Activated B cell treated with CpG ODN at 0.5 μM for 24 hours (primary cell): ENCODE measurements at regions not wholly inside any gene's neighbourhood (a gene's known extent, or its start where the extent isn't known, plus 50 kb on each side); places are given as distances from the start of the nearest gene placed in this dataset.
"Not testable (repeated sequence)": the region's sequence is repeated elsewhere in the genome, so short reads cannot be mapped to it uniquely, and the experiment has no call there.

Source experiments
- ATAC-seq: fragments of 200-7000 bp; cut with Tn5 transposase; one replicate; pipeline ENCODE4 v1.10.0; 2021; ENCODE audit warnings: low read depth, mild to moderate bottlenecking, moderate library complexity
- CTCF ChIA-PET: fragments of 350-600 bp; sonication (Branson Sonifier 250); formaldehyde crosslinking; loops from one replicate; lab custom pipeline; 2021; ENCODE audit warnings: antibody characterized with exemption; lab: Charles Lee
- POLR2A ChIA-PET: fragments of 350-600 bp; sonication (Branson Sonifier 250); formaldehyde crosslinking; loops from one replicate; lab custom pipeline; 2021; ENCODE audit warnings: antibody characterized with exemption; lab: Charles Lee
- DNase-seq: peaks from one replicate; pipeline ENCODE4 v3.0.0; 2022
- H3K27ac Mint-ChIP-seq: one replicate; pipeline ENCODE4 v1.8.0; 2020; ENCODE audit warnings: mixed read lengths
- H3K27me3 Mint-ChIP-seq: one replicate; pipeline ENCODE4 v1.8.0; 2021; ENCODE audit warnings: mixed read lengths
- H3K36me3 Mint-ChIP-seq: one replicate; pipeline ENCODE4 v1.8.0; 2021; ENCODE audit warnings: low read depth, mixed read lengths
- H3K4me1 Mint-ChIP-seq: one replicate; pipeline ENCODE4 v1.8.0; 2021; ENCODE audit warnings: mixed read lengths
- H3K4me3 Mint-ChIP-seq: one replicate; pipeline ENCODE4 v1.8.0; 2020; ENCODE audit warnings: mild to moderate bottlenecking, mixed read lengths
- H3K9me3 Mint-ChIP-seq: one replicate; pipeline ENCODE4 v1.8.0; 2020; ENCODE audit warnings: mixed read lengths
- intact Hi-C: fragments of 100-400 bp; cut with micrococcal nuclease; formaldehyde crosslinking; loops from one replicate; pipeline ENCODE4 v1.15.1; 2024
- TF ChIP-seq, protein P1 (sequence below): fragments of 200-600 bp; IDR thresholded peaks from one replicate; pipeline ENCODE4 v1.8.0; 2022; ENCODE audit warnings: antibody characterized with exemption, mild to moderate bottlenecking

DNA sequence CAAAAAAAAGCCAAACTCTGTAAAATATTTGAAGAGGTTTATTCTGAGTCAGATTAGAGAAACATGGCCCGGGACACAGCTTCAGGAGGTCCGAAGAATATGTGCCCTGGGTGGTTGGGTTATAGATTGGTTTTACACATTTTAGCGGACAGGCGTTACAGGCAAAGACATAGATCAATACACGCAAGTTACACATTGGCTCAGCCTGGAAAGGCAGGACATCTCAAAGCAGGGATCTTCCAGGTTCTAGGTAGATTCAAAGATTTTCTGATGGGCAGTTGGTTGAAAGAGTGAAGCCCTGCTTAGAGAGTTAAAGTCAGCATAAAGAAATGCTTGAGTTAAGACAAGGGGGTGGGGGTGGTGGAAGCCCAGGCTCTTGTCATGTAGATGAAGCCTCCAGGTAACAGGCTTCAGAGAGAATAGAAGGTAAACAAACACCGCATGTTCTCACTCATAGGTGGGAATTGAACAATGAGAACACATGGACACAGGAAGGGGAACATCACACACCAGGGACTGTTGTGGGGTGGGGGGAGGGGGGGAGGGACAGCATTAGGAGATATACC, 464.3 kb upstream of the ADARB2 start:
- H3K27me3 Mint-ChIP-seq, result no peaks in the 10 kb centered on the region
- H3K4me3 Mint-ChIP-seq, result no peak overlapping the region
- TF ChIP-seq, protein P1, sequence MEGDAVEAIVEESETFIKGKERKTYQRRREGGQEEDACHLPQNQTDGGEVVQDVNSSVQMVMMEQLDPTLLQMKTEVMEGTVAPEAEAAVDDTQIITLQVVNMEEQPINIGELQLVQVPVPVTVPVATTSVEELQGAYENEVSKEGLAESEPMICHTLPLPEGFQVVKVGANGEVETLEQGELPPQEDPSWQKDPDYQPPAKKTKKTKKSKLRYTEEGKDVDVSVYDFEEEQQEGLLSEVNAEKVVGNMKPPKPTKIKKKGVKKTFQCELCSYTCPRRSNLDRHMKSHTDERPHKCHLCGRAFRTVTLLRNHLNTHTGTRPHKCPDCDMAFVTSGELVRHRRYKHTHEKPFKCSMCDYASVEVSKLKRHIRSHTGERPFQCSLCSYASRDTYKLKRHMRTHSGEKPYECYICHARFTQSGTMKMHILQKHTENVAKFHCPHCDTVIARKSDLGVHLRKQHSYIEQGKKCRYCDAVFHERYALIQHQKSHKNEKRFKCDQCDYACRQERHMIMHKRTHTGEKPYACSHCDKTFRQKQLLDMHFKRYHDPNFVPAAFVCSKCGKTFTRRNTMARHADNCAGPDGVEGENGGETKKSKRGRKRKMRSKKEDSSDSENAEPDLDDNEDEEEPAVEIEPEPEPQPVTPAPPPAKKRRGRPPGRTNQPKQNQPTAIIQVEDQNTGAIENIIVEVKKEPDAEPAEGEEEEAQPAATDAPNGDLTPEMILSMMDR, result no peak
- intact Hi-C loops, result no loop called here
- ATAC-seq (no peak), DNase-seq (no peak)
- ChIA-PET CTCF (no interaction called here), POLR2A (no interaction called here)
- H3K27ac Mint-ChIP-seq, result no peak overlapping the region
- no peaks in the 10 kb centered on the region for H3K4me1 Mint-ChIP-seq
- H3K36me3 Mint-ChIP-seq, result no peaks in the 10 kb centered on the region
- H3K9me3 Mint-ChIP-seq, result peaks cover 6% of the 10 kb centered on the region

DNA sequence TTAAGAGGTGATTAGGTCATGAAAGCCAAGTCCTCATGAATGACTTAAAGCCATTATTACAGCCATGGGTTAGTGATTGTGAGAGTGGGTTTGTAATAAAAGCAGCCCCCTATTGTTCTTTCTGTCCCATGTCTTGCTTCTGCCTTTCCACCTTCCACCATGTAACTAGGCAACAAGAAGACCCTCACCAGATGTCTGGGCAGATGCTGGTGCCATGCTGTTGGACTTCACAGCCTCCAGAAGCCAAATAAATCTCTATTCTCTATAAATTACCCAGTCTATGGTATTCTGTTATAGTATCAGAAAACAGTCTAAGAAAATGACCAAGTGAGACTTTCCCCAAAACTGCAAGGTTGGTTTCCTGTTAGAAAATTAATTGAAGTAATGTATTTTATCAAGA, 460.3 kb upstream of the ADARB2 start:
- DNase-seq (no peak), ATAC-seq (no peak)
- ChIA-PET CTCF (no interaction called here), POLR2A (no interaction called here)
- H3K4me1 Mint-ChIP-seq, result no peaks in the 10 kb centered on the region
- H3K27me3 Mint-ChIP-seq, result no peaks in the 10 kb centered on the region
- no peaks in the 10 kb centered on the region for H3K36me3 Mint-ChIP-seq
- H3K4me3 Mint-ChIP-seq, result no peak overlapping the region
- intact Hi-C loops, result no loop called here
- H3K9me3 Mint-ChIP-seq, result peaks cover 6% of the 10 kb centered on the region
- TF ChIP-seq, protein P1, result no peak
- no peak overlapping the region for H3K27ac Mint-ChIP-seq

DNA sequence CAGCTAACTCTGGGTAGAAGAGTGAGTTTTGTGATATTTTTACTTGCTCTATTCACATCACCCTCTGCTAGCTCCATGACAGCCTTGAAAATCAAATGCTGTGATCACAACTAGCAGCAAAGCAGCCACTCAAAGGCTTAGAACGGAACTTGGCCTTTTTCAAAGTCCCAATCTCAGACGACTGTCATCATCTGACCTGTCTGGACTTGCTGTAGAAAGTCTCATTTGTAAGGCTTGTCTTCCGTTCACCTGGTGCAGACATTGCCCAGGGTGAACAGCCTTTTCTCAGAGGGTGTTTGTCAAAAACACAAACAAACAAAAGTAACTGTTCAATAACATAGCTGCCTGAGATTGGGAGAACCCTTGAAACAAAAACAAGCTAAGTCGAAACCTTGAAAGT, 458.9 kb upstream of the ADARB2 start:
- no peak overlapping the region for H3K4me3 Mint-ChIP-seq
- CTCF ChIA-PET, result no interaction called here
- no peaks in the 10 kb centered on the region for H3K27me3 Mint-ChIP-seq
- H3K9me3 Mint-ChIP-seq, result peaks cover 6% of the 10 kb centered on the region
- H3K36me3 Mint-ChIP-seq, result no peaks in the 10 kb centered on the region
- ATAC-seq (no peak), DNase-seq (no peak)
- TF ChIP-seq, protein P1, result no peak
- intact Hi-C loops, result no loop called here
- POLR2A ChIA-PET, result no interaction called here
- no peaks in the 10 kb centered on the region for H3K4me1 Mint-ChIP-seq
- H3K27ac Mint-ChIP-seq, result no peak overlapping the region

DNA sequence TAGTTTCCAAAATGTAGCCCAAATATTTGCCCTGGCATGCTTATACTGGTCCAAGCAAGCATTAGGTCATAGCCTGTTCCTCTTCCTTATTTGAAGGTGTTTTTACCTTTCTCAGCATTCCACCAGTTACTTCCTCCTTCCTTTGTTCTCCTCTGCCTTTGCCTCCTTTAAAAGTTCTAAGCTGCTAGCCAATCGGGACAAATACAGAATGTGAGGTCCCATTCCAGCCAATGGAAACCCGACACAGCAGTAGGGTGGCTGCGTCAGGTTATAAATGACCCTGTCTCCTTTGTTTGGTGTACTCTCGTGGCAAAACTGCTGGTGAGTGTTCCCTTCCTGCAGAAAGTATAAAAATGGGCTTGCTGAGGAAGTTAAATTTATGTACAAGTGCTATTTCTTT, 452.0 kb upstream of the ADARB2 start:
- POLR2A ChIA-PET, result not testable (repeated sequence)

DNA sequence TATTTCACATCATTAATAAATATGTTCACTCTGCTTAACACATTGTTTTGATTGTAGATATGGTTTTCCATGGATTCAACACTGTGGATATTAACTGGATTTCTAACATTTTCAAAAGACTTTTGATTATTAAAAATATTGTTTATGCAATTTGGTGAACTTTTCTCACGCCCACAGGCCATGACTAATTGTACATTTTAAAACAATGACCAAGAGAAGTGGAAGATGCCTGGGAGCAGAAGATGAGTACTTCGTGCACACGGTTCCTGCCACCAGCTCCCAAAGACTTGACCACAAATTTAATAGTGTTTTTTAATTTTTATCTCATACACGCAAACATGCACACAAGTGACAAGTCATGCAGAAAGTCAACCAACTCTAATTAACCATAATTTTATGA, 451.0 kb upstream of the ADARB2 start:
- no peak overlapping the region for H3K27ac Mint-ChIP-seq
- intact Hi-C loops, result no loop called here

More for the DNA sequence above, 452.0 kb upstream of the ADARB2 start:
- DNase-seq, intact Hi-C loops, H3K4me3 Mint-ChIP-seq, H3K27ac Mint-ChIP-seq, ATAC-seq, H3K9me3 Mint-ChIP-seq, H3K36me3 Mint-ChIP-seq, H3K27me3 Mint-ChIP-seq, H3K4me1 Mint-ChIP-seq, CTCF ChIA-PET: not testable (repeated sequence)

More for the DNA sequence above, 451.0 kb upstream of the ADARB2 start:
- TF ChIP-seq, protein P1, result no peak
- no peaks in the 10 kb centered on the region for H3K4me1 Mint-ChIP-seq
- ATAC-seq (no peak), DNase-seq (no peak)
- ChIA-PET POLR2A (no interaction called here), CTCF (no interaction called here)
- H3K9me3 Mint-ChIP-seq, result peaks cover under 1% of the 10 kb centered on the region
- H3K4me3 Mint-ChIP-seq, result no peak overlapping the region
- no peaks in the 10 kb centered on the region for H3K27me3 Mint-ChIP-seq
- no peaks in the 10 kb centered on the region for H3K36me3 Mint-ChIP-seq
